Left lung (tissue), 4 donors: ENCODE measurements at regions not wholly inside any gene's neighbourhood (a gene's known extent, or its start where the extent isn't known, plus 50 kb on each side); places are given as distances from the start of the nearest gene placed in this dataset.

Experiments used
- ATAC-seq: fragments of 200-7000 bp; cut with Tn5 transposase; one replicate; pipeline ENCODE4 v1.9.1; 2020; ENCODE audit warnings: moderate library complexity
- DNase-seq, 4 donors: peaks; one replicate each; pipeline ENCODE4 v3.0.0-alpha.2; 2013 to 2020
- H3K27ac ChIP-seq, 2 donors: fragments of 200-600 bp; sonication (generic) in 1 of 2; one replicate each; pipeline versions ENCODE4 v1.5.0 to v1.8.0; 2020 to 2021
- H3K27me3 ChIP-seq, 2 donors: fragments of 200-600 bp; sonication (generic) in 1 of 2; one replicate each; pipeline versions ENCODE4 v1.5.0 to v1.8.0; 2020 to 2021
- H3K36me3 ChIP-seq, 2 donors: fragments of 200-600 bp; sonication (generic) in 1 of 2; one replicate each; pipeline versions ENCODE4 v1.5.0 to v1.8.0; 2020 to 2021
- H3K4me1 ChIP-seq, 2 donors: fragments of 200-600 bp; one replicate each; pipeline ENCODE4 v1.8.0; 2021
- H3K4me3 ChIP-seq, 2 donors: fragments of 200-600 bp; sonication (generic) in 1 of 2; one replicate each; pipeline versions ENCODE4 v1.5.0 to v1.8.0; 2020 to 2021; ENCODE audit warnings: mild to moderate bottlenecking in 1 of 2
- H3K9me3 ChIP-seq, 2 donors: fragments of 200-600 bp; sonication (generic) in 1 of 2; one replicate each; pipeline versions ENCODE4 v1.5.0 to v1.8.0; 2020 to 2021
- CTCF ChIP-seq, 2 donors: fragments of 200-600 bp; sonication (generic) in 1 of 2; IDR thresholded peaks; one replicate each; pipeline versions ENCODE4 v1.5.0 to v1.8.0; 2021; ENCODE audit warnings: antibody characterized with exemption in 2 of 2
- intact Hi-C, 2 donors: fragments of 100-400 bp; cut with DNase I; formaldehyde crosslinking; loops; one replicate each; pipeline versions ENCODE4 v1.11.2 to v1.14.2; 2022
- donor health status: DM: no; HTN: yes; CAD: no.
- donor health status: DM: no; HTN: no; CAD: no.

GRCh38 chr1:101618900-101619299 is 377.8 kb downstream of the OLFM3 start:
- Histone ChIP-seq H3K4me1 (no peaks in the 10 kb centered on the region), H3K4me3 (no peak overlapping the region), H3K27me3 (no peaks in the 10 kb centered on the region), H3K36me3 (no peaks in the 10 kb centered on the region), H3K9me3 (no peaks in the 10 kb centered on the region), H3K27ac (no peak overlapping the region)
- intact Hi-C loops = no loop called here
- ATAC-seq = no peak
- no peak for DNase-seq
- no peak for TF ChIP-seq CTCF (IDR thresholded peaks at IDR 0.05)

- Histone ChIP-seq H3K36me3 (no peaks in the 10 kb centered on the region), H3K4me3 (no peak overlapping the region), H3K27ac (no peak overlapping the region), H3K9me3 (peaks cover 0 to 2% of the 10 kb centered on the region in 2 donors), H3K4me1 (no peaks in the 10 kb centered on the region), H3K27me3 (no peaks in the 10 kb centered on the region)
- intact Hi-C loops = no loop called here
- ATAC-seq (no peak), DNase-seq (no peak)
- no peak for TF ChIP-seq CTCF (IDR thresholded peaks at IDR 0.05)
Measured at GRCh38 chr1:101632548-101633272, 364.0 kb downstream of the OLFM3 start.

GRCh38 chr1:101645810-101646209 is 350.9 kb downstream of the OLFM3 start:
- H3K9me3 ChIP-seq = no peaks in the 10 kb centered on the region
- intact Hi-C loops = no loop called here

GRCh38 chr1:101652484-101652883 is 344.2 kb downstream of the OLFM3 start:
- ATAC-seq (no peak), DNase-seq (no peak)
- no peaks in the 10 kb centered on the region for H3K4me1 ChIP-seq
- no peak overlapping the region for H3K27ac ChIP-seq
- no peaks in the 10 kb centered on the region for H3K36me3 ChIP-seq
- intact Hi-C loops = no loop called here
- TF ChIP-seq CTCF (IDR thresholded peaks at IDR 0.05) = no peak
- peaks cover 0 to 15% of the 10 kb centered on the region in 2 donors for H3K9me3 ChIP-seq
- no peaks in the 10 kb centered on the region for H3K27me3 ChIP-seq
- no peak overlapping the region for H3K4me3 ChIP-seq

More at GRCh38 chr1:101645810-101646209, 350.9 kb downstream of the OLFM3 start:
- Histone ChIP-seq H3K27ac (no peak overlapping the region), H3K36me3 (no peaks in the 10 kb centered on the region), H3K27me3 (no peaks in the 10 kb centered on the region), H3K4me1 (no peaks in the 10 kb centered on the region), H3K4me3 (no peak overlapping the region)
- ATAC-seq (no peak), DNase-seq (no peak)
- no peak for TF ChIP-seq CTCF (IDR thresholded peaks at IDR 0.05)

GRCh38 chr1:101653482-101653946 is 343.2 kb downstream of the OLFM3 start:
- no peak overlapping the region for H3K4me3 ChIP-seq
- no peaks in the 10 kb centered on the region for H3K4me1 ChIP-seq
- no peak for ATAC-seq
- peaks cover 0 to 15% of the 10 kb centered on the region in 2 donors for H3K9me3 ChIP-seq
- no peak for DNase-seq
- H3K27me3 ChIP-seq = no peaks in the 10 kb centered on the region
- intact Hi-C loops = no loop called here
- no peaks in the 10 kb centered on the region for H3K36me3 ChIP-seq
- H3K27ac ChIP-seq = no peak overlapping the region
- TF ChIP-seq CTCF (IDR thresholded peaks at IDR 0.05) = no peak
